Tibial artery (tissue), 4 donors: ENCODE measurements at regions not wholly inside any gene's neighbourhood (a gene's known extent, or its start where the extent isn't known, plus 50 kb on each side); places are given as distances from the start of the nearest gene placed in this dataset.

Source experiments
- DNase-seq, 2 donors: peaks; one replicate each; pipeline ENCODE4 v3.0.0-alpha.2; 2019
- H3K27ac ChIP-seq, 2 donors: fragments of 200-600 bp; sonication (generic) in 1 of 2; 1 replicate in 1 of 2; 2 replicates in 1 of 2; pipeline ENCODE4 v1.5.1; 2018 to 2019; ENCODE audit warnings: mild to moderate bottlenecking in 1 of 2
- H3K27me3 ChIP-seq, 2 donors: fragments of 200-600 bp; sonication (generic) in 1 of 2; one replicate each; pipeline versions ENCODE4 v1.5.1 to v1.6.0; 2016 to 2019
- H3K36me3 ChIP-seq, 3 donors: fragments of 200-600 bp; sonication (generic) in 2 of 3; one replicate each; pipeline ENCODE4 v1.5.1; 2016 to 2019; ENCODE audit warnings: mild to moderate bottlenecking in 2 of 3
- H3K4me1 ChIP-seq, 4 donors: fragments of 200-600 bp; sonication (generic) in 2 of 4; 1 replicate in 3 of 4; 2 replicates in 1 of 4; pipeline ENCODE4 v1.5.1; 2016 to 2019
- H3K4me3 ChIP-seq, 2 donors: fragments of 200-600 bp; sonication (generic) in 1 of 2; 1 replicate in 1 of 2; 2 replicates in 1 of 2; pipeline ENCODE4 v1.5.1; 2018 to 2019; ENCODE audit warnings: mild to moderate bottlenecking in 2 of 2
- H3K9me3 ChIP-seq, 3 donors: fragments of 200-600 bp; sonication (generic) in 1 of 3; one replicate each; pipeline ENCODE4 v1.5.1; 2016 to 2019
- intact Hi-C: fragments of 100-400 bp; cut with DNase I; formaldehyde crosslinking; loops from one replicate; pipeline ENCODE4 v1.15.0; 2023; ENCODE audit warnings: low total_unique reads
- TF ChIP-seq, protein P1 (sequence below), 2 experiments: fragments of 200-600 bp in 1 of 2; fragments of 450-650 bp in 1 of 2; IDR thresholded peaks; one replicate each; pipeline ENCODE4 v1.5.1; 2017 to 2019; ENCODE audit warnings: antibody characterized with exemption in 2 of 2, mild to moderate bottlenecking in 1 of 2, moderate library complexity in 1 of 2

DNA sequence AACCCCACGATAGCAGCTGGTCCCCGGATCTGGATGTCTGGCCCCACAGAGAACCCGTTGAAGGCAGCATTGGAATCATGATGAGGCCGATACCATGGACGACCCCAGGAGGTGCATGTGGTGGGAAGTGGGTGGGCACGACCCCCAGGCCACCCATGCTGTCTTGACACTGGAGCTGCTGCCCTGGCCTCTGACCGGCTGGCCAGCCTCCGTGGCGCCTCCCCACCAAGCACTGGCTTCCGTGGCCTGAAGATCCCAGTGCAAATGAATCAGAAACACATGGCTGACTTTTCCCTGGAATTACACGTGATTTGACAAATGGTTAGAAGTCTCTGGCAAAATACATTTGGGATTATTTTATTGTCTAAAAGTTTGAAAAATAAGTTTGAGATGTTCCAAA, 259.0 kb upstream of the IRX1 start:
- H3K4me3 ChIP-seq: no peak overlapping the region
- no peaks in the 10 kb centered on the region for H3K27me3 ChIP-seq
- DNase-seq: peak in 1 of 2 donors; percentile 29
- no peaks in the 10 kb centered on the region for H3K9me3 ChIP-seq
- TF ChIP-seq, protein P1, sequence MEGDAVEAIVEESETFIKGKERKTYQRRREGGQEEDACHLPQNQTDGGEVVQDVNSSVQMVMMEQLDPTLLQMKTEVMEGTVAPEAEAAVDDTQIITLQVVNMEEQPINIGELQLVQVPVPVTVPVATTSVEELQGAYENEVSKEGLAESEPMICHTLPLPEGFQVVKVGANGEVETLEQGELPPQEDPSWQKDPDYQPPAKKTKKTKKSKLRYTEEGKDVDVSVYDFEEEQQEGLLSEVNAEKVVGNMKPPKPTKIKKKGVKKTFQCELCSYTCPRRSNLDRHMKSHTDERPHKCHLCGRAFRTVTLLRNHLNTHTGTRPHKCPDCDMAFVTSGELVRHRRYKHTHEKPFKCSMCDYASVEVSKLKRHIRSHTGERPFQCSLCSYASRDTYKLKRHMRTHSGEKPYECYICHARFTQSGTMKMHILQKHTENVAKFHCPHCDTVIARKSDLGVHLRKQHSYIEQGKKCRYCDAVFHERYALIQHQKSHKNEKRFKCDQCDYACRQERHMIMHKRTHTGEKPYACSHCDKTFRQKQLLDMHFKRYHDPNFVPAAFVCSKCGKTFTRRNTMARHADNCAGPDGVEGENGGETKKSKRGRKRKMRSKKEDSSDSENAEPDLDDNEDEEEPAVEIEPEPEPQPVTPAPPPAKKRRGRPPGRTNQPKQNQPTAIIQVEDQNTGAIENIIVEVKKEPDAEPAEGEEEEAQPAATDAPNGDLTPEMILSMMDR (IDR thresholded peaks at IDR 0.05): no peak
- H3K27ac ChIP-seq: no peak overlapping the region
- no peaks in the 10 kb centered on the region for H3K4me1 ChIP-seq
- intact Hi-C loops: no loop called here
- no peaks in the 10 kb centered on the region for H3K36me3 ChIP-seq

DNA sequence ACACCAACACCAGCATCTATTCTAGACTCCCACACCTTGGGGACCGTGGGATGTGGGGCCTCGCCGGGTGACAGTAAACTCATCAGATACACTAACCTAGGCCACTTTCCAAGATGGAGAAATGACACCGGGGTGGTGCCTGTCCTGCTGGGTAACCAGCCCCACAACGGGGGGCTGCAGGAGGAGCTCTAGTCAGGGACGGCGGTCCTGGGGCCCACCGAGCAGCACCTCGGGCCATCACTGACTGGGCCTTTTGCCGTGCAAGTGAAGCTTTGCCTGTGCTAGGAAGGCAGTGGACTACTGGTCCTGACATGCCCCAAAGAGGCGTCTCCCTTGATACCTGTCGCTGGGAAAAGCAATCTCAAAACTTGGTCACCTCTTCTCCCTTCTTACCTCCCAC, 260.3 kb upstream of the IRX1 start:
- Histone ChIP-seq H3K9me3 (no peaks in the 10 kb centered on the region), H3K36me3 (no peaks in the 10 kb centered on the region)

DNA sequence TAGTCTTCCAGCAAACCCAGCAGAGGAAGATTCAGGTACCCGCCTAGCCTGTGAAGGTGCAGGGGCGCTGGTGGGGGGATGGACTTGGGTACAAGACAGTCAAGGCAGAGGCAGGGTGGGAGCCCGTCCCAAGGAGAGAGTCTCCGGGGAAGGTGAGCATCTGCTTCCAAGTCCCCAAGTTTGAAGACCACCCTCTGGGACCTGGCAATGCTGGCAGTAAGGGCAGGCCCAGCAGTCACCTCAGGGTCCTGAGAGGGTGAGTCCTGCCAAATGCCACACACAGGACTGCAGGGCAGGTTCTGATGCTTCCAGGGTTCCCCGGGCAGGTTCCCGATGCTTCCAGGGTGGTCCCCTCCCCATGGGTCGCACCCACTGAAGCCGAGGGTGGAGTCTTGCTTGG, 261.8 kb upstream of the IRX1 start:
- H3K36me3 ChIP-seq: no peaks in the 10 kb centered on the region
- intact Hi-C loops: no loop called here
- H3K4me1 ChIP-seq: no peaks in the 10 kb centered on the region
- DNase-seq: peak in 1 of 2 donors; percentile 40
- no peak overlapping the region for H3K27ac ChIP-seq
- no peak overlapping the region for H3K4me3 ChIP-seq
- H3K9me3 ChIP-seq: no peaks in the 10 kb centered on the region
- TF ChIP-seq, protein P1 (IDR thresholded peaks at IDR 0.05): no peak
- no peaks in the 10 kb centered on the region for H3K27me3 ChIP-seq

More for the DNA sequence above, 260.3 kb upstream of the IRX1 start:
- no peaks in the 10 kb centered on the region for H3K27me3 ChIP-seq
- intact Hi-C loops: no loop called here
- no peak overlapping the region for H3K4me3 ChIP-seq
- peak in 1 of 2 donors; percentile 40 for DNase-seq
- TF ChIP-seq, protein P1 (IDR thresholded peaks at IDR 0.05): no peak
- no peak overlapping the region for H3K27ac ChIP-seq
- no peaks in the 10 kb centered on the region for H3K4me1 ChIP-seq

DNA sequence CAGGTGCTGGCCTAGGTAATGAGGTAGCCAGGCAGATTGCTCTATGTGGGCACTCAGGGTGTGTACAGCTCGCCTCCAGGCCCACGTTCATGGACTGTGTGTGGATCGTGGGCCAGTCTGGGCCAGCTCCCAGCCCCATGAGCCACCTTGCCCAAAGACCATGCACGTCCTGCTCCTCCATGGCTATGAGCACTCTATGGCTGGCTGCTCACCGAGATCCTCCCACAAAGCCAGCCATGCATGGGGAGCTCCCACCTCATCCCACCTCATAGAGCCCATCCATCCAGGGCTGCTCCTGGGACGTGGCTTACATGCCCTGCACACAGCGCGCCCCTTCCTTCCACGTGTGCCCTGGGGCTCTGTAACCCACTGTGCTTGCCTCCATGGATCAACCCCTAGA, 262.5 kb upstream of the IRX1 start:
- no peak for DNase-seq
- Histone ChIP-seq H3K27ac (no peak overlapping the region), H3K4me1 (no peaks in the 10 kb centered on the region), H3K9me3 (no peaks in the 10 kb centered on the region), H3K27me3 (no peaks in the 10 kb centered on the region), H3K36me3 (no peaks in the 10 kb centered on the region), H3K4me3 (no peak overlapping the region)
- TF ChIP-seq, protein P1 (IDR thresholded peaks at IDR 0.05): no peak
- intact Hi-C loops: no loop called here

DNA sequence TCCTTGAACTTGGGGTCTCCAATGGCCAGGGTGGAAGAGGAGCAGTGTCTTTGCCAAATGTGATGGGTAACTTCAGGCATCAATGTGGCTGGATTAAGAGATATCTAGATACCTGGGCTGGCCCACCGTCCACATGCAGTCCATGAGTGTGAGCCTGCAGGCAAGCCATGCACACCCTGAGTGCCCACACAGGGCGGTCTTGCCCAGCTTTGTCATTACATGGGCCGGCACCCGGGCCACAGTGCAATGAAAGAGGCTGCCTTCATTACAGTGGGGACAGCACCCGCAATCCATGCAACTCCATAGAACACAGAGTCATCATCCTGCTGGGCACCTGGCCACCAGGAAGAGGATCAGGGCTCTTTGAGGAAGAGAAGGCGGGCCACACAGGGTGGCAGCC, 263.8 kb upstream of the IRX1 start:
- Histone ChIP-seq H3K4me1 (no peaks in the 10 kb centered on the region), H3K36me3 (no peaks in the 10 kb centered on the region), H3K27ac (no peak overlapping the region), H3K4me3 (no peak overlapping the region), H3K27me3 (no peaks in the 10 kb centered on the region), H3K9me3 (no peaks in the 10 kb centered on the region)
- DNase-seq: no peak
- intact Hi-C loops: no loop called here
- TF ChIP-seq, protein P1 (IDR thresholded peaks at IDR 0.05): no peak

DNA sequence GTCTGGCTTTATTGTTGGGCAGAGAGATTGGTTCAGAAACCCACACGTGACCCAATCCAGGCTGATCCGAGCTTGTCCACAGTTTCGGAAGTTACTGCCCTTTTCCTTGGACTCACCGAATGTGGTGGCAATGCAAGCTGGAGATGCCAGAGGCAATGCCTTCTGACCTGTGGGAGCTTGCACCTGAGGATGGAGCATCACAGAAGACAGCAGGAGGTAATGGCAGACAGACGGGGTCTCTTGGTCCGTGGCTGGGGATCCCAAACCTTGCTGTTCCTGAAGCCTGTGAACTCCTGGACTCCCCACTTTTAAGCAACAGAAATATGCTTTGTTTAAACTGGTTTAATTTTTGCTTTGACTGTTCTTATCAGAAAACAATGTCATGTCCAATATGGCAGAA, 265.2 kb upstream of the IRX1 start:
- Histone ChIP-seq H3K4me3 (no peak overlapping the region), H3K36me3 (no peaks in the 10 kb centered on the region), H3K27ac (no peak overlapping the region), H3K4me1 (peaks cover 0 to 3% (median 0%) of the 10 kb centered on the region in 4 donors), H3K27me3 (no peaks in the 10 kb centered on the region), H3K9me3 (no peaks in the 10 kb centered on the region)
- TF ChIP-seq, protein P1 (IDR thresholded peaks at IDR 0.05): no peak
- intact Hi-C loops: no loop called here
- no peak for DNase-seq
